A549 (cell line): ENCODE measurements at regions not wholly inside any gene's neighbourhood (a gene's known extent, or its start where the extent isn't known, plus 50 kb on each side); places are given as distances from the start of the nearest gene placed in this dataset.

ENCODE experiments used
- ATAC-seq, 2 experiments: fragments of 200-7000 bp in 1 of 2; fragments of >200 bp in 1 of 2; cut with Nextera tagmentation in 1 of 2; cut with Tn5 transposase in 1 of 2; 3 replicates each; pipeline versions ENCODE4 v1.8.0 to v1.9.1; 2018 to 2020; ENCODE audit warnings: mild to moderate bottlenecking in 1 of 2, moderate library complexity in 1 of 2
- CTCF ChIA-PET: fragments of 300-600 bp; sonication (Branson Sonifier 250); formaldehyde crosslinking; extraction: SDS; loops from one replicate; lab custom pipeline; 2021; ENCODE audit warnings: antibody characterized with exemption, inconsistent platforms; lab: Yijun Ruan, JAX
- POLR2A ChIA-PET: fragments of 350-600 bp; formaldehyde crosslinking; extraction: SDS; loops from one replicate; lab custom pipeline; 2021; ENCODE audit warnings: antibody characterized with exemption, inconsistent platforms; lab: Yijun Ruan, JAX
- DNase-seq, 2 experiments: peaks; one replicate each; pipeline versions ENCODE4 v3.0.0 to v3.0.0-alpha.2; 2011 to 2016; ENCODE audit warnings: low read depth in 1 of 2, low spot score in 1 of 2
- FAIRE-seq: peaks from 2 replicates; lab custom pipeline; 2011; peaks lifted over from hg19 to GRCh38; lab: Jason Lieb, UNC
- H3K27ac ChIP-seq, 2 experiments: fragments of >200 bp; sonication (Bioruptor Twin); formaldehyde crosslinking; 3 replicates each; pipeline ENCODE4 v1.5.1; 2016 to 2017
- H3K4me1 ChIP-seq: fragments of >200 bp; sonication (Bioruptor Twin); formaldehyde crosslinking; 3 replicates; pipeline ENCODE4 v1.6.1; 2016
- H3K4me2 ChIP-seq: fragments of >200 bp; sonication (Bioruptor Twin); formaldehyde crosslinking; 3 replicates; pipeline ENCODE4 v1.6.1; 2016
- H3K4me3 ChIP-seq: fragments of >200 bp; sonication (Bioruptor Twin); formaldehyde crosslinking; 3 replicates; pipeline ENCODE4 v1.5.1; 2016
- H3K9me3 ChIP-seq: fragments of >200 bp; sonication (Bioruptor Twin); formaldehyde crosslinking; 3 replicates; pipeline ENCODE4 v1.6.1; 2016
- BCL3 ChIP-seq: fragments of >200 bp; sonication (Bioruptor Twin); formaldehyde crosslinking; IDR thresholded peaks from 3 replicates; pipeline ENCODE4 v1.6.1; 2016
- CBX8 ChIP-seq: fragments of 200-600 bp; sonication (generic); IDR thresholded peaks from 2 replicates; pipeline ENCODE4 v1.6.1; 2016
- CEBPB ChIP-seq, 2 experiments: fragments of >200 bp in 1 of 2; sonication (Bioruptor Twin) in 1 of 2; formaldehyde crosslinking in 1 of 2; IDR thresholded peaks; 2 replicates each; pipeline ENCODE4 v1.6.1; 2012 to 2016
- EHF ChIP-seq: fragments of 250-450 bp; sonication (Bioruptor Pico); IDR thresholded peaks from 2 replicates; pipeline ENCODE4 v1.5.0; 2020; ENCODE audit warnings: mild to moderate bottlenecking
- ELK1 ChIP-seq: fragments of 150-350 bp; IDR thresholded peaks from 2 replicates; pipeline ENCODE4 v1.6.1; 2014; ENCODE audit warnings: low read depth, mild to moderate bottlenecking, low read length
- ESRRA ChIP-seq: fragments of 150-350 bp; IDR thresholded peaks from 2 replicates; pipeline ENCODE4 v1.6.1; 2014; ENCODE audit warnings: mild to moderate bottlenecking, low read length, borderline replicate concordance
- GATA3 ChIP-seq: IDR thresholded peaks from 2 replicates; pipeline ENCODE4 v1.6.1; 2012; ENCODE audit warnings: borderline replicate concordance
- HES2 ChIP-seq: fragments of >200 bp; sonication (Bioruptor Twin); formaldehyde crosslinking; IDR thresholded peaks from 2 replicates; pipeline ENCODE4 v1.6.1; 2016
- HEYL ChIP-seq: fragments of 250-450 bp; sonication (Bioruptor Pico); IDR thresholded peaks from 2 replicates; pipeline ENCODE4 v1.8.0; 2021; ENCODE audit warnings: mild to moderate bottlenecking, moderate library complexity
- HMGXB4 ChIP-seq: fragments of 250-450 bp; sonication (Bioruptor Pico); IDR thresholded peaks from 2 replicates; pipeline ENCODE4 v1.5.0; 2021; ENCODE audit warnings: mild to moderate bottlenecking, moderate library complexity, borderline replicate concordance
- HOXB13 ChIP-seq: fragments of 250-450 bp; sonication (Bioruptor Pico); IDR thresholded peaks from 2 replicates; pipeline ENCODE4 v1.5.0; 2020; ENCODE audit warnings: low read depth, mild to moderate bottlenecking, moderate library complexity
- JUN ChIP-seq, 2 experiments: fragments of >200 bp; sonication (Bioruptor Twin); formaldehyde crosslinking; IDR thresholded peaks; 2 replicates in 1 of 2; 3 replicates in 1 of 2; pipeline ENCODE4 v1.6.1; 2016 to 2017
- JUNB ChIP-seq: fragments of >200 bp; sonication (Bioruptor Twin); formaldehyde crosslinking; IDR thresholded peaks from 2 replicates; pipeline ENCODE4 v1.6.1; 2016
- KDM1A ChIP-seq: fragments of 200-600 bp; sonication (generic); IDR thresholded peaks from 2 replicates; pipeline ENCODE4 v1.6.1; 2016; ENCODE audit warnings: low read depth, mild to moderate bottlenecking
- KDM5A ChIP-seq: fragments of 200-600 bp; sonication (generic); IDR thresholded peaks from 2 replicates; pipeline ENCODE4 v1.6.1; 2016; ENCODE audit warnings: antibody characterized with exemption, mild to moderate bottlenecking
- MAX ChIP-seq: IDR thresholded peaks from 2 replicates; pipeline ENCODE4 v1.6.1; 2012
- MYC ChIP-seq: IDR thresholded peaks from 2 replicates; pipeline ENCODE4 v1.6.1; 2012; ENCODE audit warnings: mild to moderate bottlenecking, inconsistent platforms, low read length, improper control_type of control experiment, borderline replicate concordance
- NPAS2 ChIP-seq: fragments of 250-450 bp; sonication (Bioruptor Pico); IDR thresholded peaks from 2 replicates; pipeline ENCODE4 v1.8.0; 2022; ENCODE audit warnings: mild to moderate bottlenecking, moderate library complexity, borderline replicate concordance
- POLR2A ChIP-seq: IDR thresholded peaks from 2 replicates; pipeline ENCODE4 v1.6.1; 2012; ENCODE audit warnings: mild to moderate bottlenecking, low read length
- RCOR1 ChIP-seq: fragments of 150-350 bp; IDR thresholded peaks from 2 replicates; pipeline ENCODE4 v1.6.1; 2014; ENCODE audit warnings: antibody characterized with exemption, low read length, low read depth
- REST ChIP-seq: fragments of 200-600 bp; sonication (generic); IDR thresholded peaks from 2 replicates; pipeline ENCODE4 v1.6.1; 2016; ENCODE audit warnings: antibody characterized with exemption, mild to moderate bottlenecking, moderate library complexity
- SMC3 ChIP-seq: fragments of >200 bp; sonication (Bioruptor Twin); formaldehyde crosslinking; IDR thresholded peaks from 3 replicates; pipeline ENCODE4 v1.6.1; 2018; ENCODE audit warnings: inconsistent platforms
- ZNF302 ChIP-seq: fragments of 250-450 bp; sonication (Bioruptor Pico); IDR thresholded peaks from 2 replicates; pipeline ENCODE4 v1.9.0; 2021; ENCODE audit warnings: inconsistent platforms, mild to moderate bottlenecking, moderate library complexity
- WGBS: methylation state at CpG from one replicate; pipeline ENCODE4 v1.1.6; 2017; ENCODE audit errors: missing lambda C conversion rate; 5-methylcytosine and 5-hydroxymethylcytosine counted together

- 0% methylated on average over 1 of the region's 1 CpG for WGBS
- Histone ChIP-seq H3K4me2 (no peak overlapping the region), H3K27ac (no peak overlapping the region), H3K9me3 (no peaks in the 10 kb centered on the region), H3K4me1 (no peaks in the 10 kb centered on the region), H3K4me3 (no peak overlapping the region)
- FAIRE-seq, result no peak
- ChIA-PET CTCF (no interaction called here), POLR2A (no interaction called here)
- TF ChIP-seq NPAS2 (CRISPR knock-in tag), result no peak
- no peak for TF ChIP-seq ELK1
- no peak for TF ChIP-seq GATA3
- no peak for TF ChIP-seq POLR2A
- TF ChIP-seq BCL3, result no peak
- TF ChIP-seq RCOR1, result no peak
- TF ChIP-seq REST, result no peak
- TF ChIP-seq EHF (CRISPR knock-in tag), result no peak
- no peak for TF ChIP-seq CBX8
- no peak for DNase-seq
- ATAC-seq, result no peak
Observed at GRCh38 chrY:7692701-7693100, 781.1 kb upstream of the AMELY start.

GRCh38 chrY:7687086-7687485 is 775.5 kb upstream of the AMELY start:
- no peak overlapping the region for H3K4me2 ChIP-seq
- CTCF ChIA-PET, result no interaction called here
- POLR2A ChIA-PET, result no interaction called here
- no peak overlapping the region for H3K4me3 ChIP-seq
- TF ChIP-seq EHF (CRISPR knock-in tag) (no peak), HOXB13 (CRISPR knock-in tag) (no peak)
- no peak for FAIRE-seq
- no peaks in the 10 kb centered on the region for H3K9me3 ChIP-seq
- WGBS, result 30% methylated on average over 3 of the region's 3 CpGs
- H3K4me1 ChIP-seq, result no peaks in the 10 kb centered on the region
- H3K27ac ChIP-seq, result no peak overlapping the region
- no peak for DNase-seq
- no peak for ATAC-seq

- ChIA-PET CTCF (no interaction called here), POLR2A (no interaction called here)
- no peaks in the 10 kb centered on the region for H3K9me3 ChIP-seq
- DNase-seq, result no peak
- WGBS, result 19% methylated on average over 2 of the region's 2 CpGs
- H3K4me2 ChIP-seq, result no peak overlapping the region
- no peak overlapping the region for H3K4me3 ChIP-seq
- no peak for ATAC-seq
- no peak overlapping the region for H3K27ac ChIP-seq
- H3K4me1 ChIP-seq, result no peaks in the 10 kb centered on the region
- FAIRE-seq, result no peak
- TF ChIP-seq ESRRA (no peak), BCL3 (no peak), MYC (no peak), ELK1 (no peak), HMGXB4 (CRISPR knock-in tag) (no peak), KDM5A (no peak), MAX (no peak), JUN (IDR thresholded peaks at IDR 0.05) (no peak), SMC3 (no peak), ZNF302 (CRISPR knock-in tag) (no peak), HES2 (no peak), HEYL (CRISPR knock-in tag) (no peak), CEBPB (IDR thresholded peaks at IDR 0.05) (no peak), JUNB (no peak), CBX8 (no peak), KDM1A (no peak)
Observed at GRCh38 chrY:7684546-7684945, 773.0 kb upstream of the AMELY start.
